ENCODE measurements at regions not wholly inside any gene's neighbourhood (a gene's known extent, or its start where the extent isn't known, plus 50 kb on each side); places are given as distances from the start of the nearest gene placed in this dataset.

DNA sequence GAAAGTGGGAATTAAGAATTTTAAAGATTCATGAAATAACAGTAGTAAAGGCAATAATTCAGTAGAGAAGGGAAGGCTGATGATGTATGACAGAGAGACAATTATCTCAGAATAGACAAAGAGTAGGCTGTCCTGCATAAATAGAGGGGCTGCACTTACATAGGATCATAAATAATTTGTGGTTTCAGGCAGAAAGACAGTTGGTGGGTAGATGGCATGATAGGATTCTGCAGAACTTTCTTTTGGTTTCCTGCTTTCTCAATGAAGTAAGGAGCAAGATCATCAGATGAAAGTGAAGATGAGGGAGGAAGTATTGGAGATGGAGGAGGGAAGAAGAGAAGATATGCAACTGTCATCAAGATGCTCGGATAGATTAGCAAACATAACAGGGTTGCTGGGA is 604.9 kb upstream of the ZFP42 start:
- H3K27me3 Mint-ChIP-seq = no peaks in the 10 kb centered on the region
- no peak overlapping the region for H3K27ac Mint-ChIP-seq
- Histone ChIP-seq H3K79me2 (ENCODE audit: control insufficient read depth, insufficient read depth, low read length) (no peaks in the 10 kb centered on the region), H3K36me3 (replicated peaks in 1 of 2; ENCODE audit: control extremely low read depth in 1 of 2, control insufficient read depth in 1 of 2, extremely low read depth in 1 of 2, insufficient read depth in 2 of 2, low read length in 1 of 2) (no peaks in the 10 kb centered on the region), H3K27me3 (replicated peaks in 1 of 4; ENCODE audit: control extremely low read depth in 1 of 4, control insufficient read depth in 3 of 4, insufficient read depth in 4 of 4, low read length in 3 of 4) (no peaks in the 10 kb centered on the region), H3K9ac (ENCODE audit: low read length) (no peak overlapping the region), H3K4me3 (ENCODE audit: control extremely low read depth in 1 of 5, extremely low read depth in 1 of 5, insufficient read depth in 1 of 5, low read depth in 2 of 5, low read length in 4 of 5) (no peak overlapping the region), H3K4me1 (ENCODE audit: control insufficient read depth in 2 of 2, insufficient read depth in 2 of 2, low read length in 2 of 2) (no peaks in the 10 kb centered on the region), H4K20me1 (ENCODE audit: control insufficient read depth, insufficient read depth, low read length, poor library complexity, severe bottlenecking) (no peaks in the 10 kb centered on the region), H3K4me2 (replicated peaks; ENCODE audit: low read depth, low read length, poor library complexity, severe bottlenecking) (no peak overlapping the region), H3K9me3 (ENCODE audit: control extremely low read depth in 1 of 3, control insufficient read depth in 2 of 3, insufficient read depth in 1 of 3, low read length in 2 of 3) (no peaks in the 10 kb centered on the region), H3K27ac (ENCODE audit: low read length in 2 of 2) (no peak overlapping the region), H2AFZ (ENCODE audit: insufficient read depth, low read depth, low read length, poor library complexity, severe bottlenecking) (no peak overlapping the region)
- TF ChIP-seq CTCF (IDR thresholded peaks at IDR 0.05) (no peak), EZH2 (IDR thresholded peaks at IDR 0.05; ENCODE audit: borderline replicate concordance, insufficient read depth, low read depth, low read length, poor library complexity, severe bottlenecking) (no peak)
- ChIA-PET CTCF (no interaction called here), POLR2A (no interaction called here)
- no peak overlapping the region for H3K4me3 Mint-ChIP-seq
- intact Hi-C loops (cut with micrococcal nuclease) = no loop called here
- no peaks in the 10 kb centered on the region for H3K4me1 Mint-ChIP-seq
- peaks cover 2% of the 10 kb centered on the region for H3K9me3 Mint-ChIP-seq (ENCODE audit: insufficient read depth)
- ATAC-seq (ENCODE audit: low read depth) (no peak), DNase-seq (no peak)
- WGBS (ENCODE audit: insufficient coverage) = no CpG with 5 or more reads among the region's 1 CpG

DNA sequence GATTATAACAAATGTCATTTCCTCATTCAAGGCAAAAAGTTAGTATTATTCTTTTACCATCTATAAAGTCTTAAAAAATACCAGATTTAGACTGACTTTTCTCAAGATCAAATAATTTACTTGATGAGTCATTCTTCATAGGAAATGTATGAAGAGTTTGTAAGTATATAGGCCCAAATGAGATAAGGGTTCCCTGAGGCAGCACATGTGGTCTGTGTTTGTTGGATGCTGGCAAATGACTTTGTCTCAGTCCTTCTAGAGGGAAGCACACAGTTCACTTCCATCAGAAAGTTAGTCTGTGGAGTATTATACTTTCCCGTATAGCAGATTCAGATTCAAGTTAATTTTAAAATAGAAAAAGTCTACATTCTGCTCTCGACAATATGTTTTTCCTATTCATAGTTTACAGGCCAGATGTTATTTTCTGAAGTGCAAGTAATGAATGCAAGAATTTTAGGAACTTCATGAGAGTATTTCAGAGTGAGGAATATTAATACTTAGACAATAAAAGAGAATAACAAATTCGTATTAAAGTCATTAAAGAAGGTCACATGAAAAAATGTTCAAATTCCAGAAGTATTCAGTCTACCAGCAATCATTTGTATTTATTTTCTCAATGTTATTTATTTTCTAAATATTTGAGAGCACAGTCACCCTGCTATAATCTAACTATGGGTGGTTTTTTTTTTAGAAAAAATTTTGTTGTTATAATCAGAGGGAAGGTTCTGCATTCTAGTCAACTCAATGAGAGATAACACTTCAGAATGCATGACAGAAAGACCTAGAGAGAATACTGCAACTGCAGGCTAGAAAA is 601.8 kb upstream of the ZFP42 start:
- Histone ChIP-seq H3K9ac (ENCODE audit: low read length) (no peak overlapping the region), H3K36me3 (replicated peaks in 1 of 2; ENCODE audit: control extremely low read depth in 1 of 2, control insufficient read depth in 1 of 2, extremely low read depth in 1 of 2, insufficient read depth in 2 of 2, low read length in 1 of 2) (no peaks in the 10 kb centered on the region), H2AFZ (ENCODE audit: insufficient read depth, low read depth, low read length, poor library complexity, severe bottlenecking) (no peak overlapping the region), H3K4me1 (ENCODE audit: control insufficient read depth in 2 of 2, insufficient read depth in 2 of 2, low read length in 2 of 2) (no peaks in the 10 kb centered on the region), H3K79me2 (ENCODE audit: control insufficient read depth, insufficient read depth, low read length) (no peaks in the 10 kb centered on the region), H4K20me1 (ENCODE audit: control insufficient read depth, insufficient read depth, low read length, poor library complexity, severe bottlenecking) (no peaks in the 10 kb centered on the region), H3K4me2 (replicated peaks; ENCODE audit: low read depth, low read length, poor library complexity, severe bottlenecking) (no peak overlapping the region), H3K4me3 (ENCODE audit: control extremely low read depth in 1 of 5, extremely low read depth in 1 of 5, insufficient read depth in 1 of 5, low read depth in 2 of 5, low read length in 4 of 5) (no peak overlapping the region), H3K27ac (ENCODE audit: low read length in 2 of 2) (no peak overlapping the region), H3K9me3 (ENCODE audit: control extremely low read depth in 1 of 3, control insufficient read depth in 2 of 3, insufficient read depth in 1 of 3, low read length in 2 of 3) (no peaks in the 10 kb centered on the region), H3K27me3 (replicated peaks in 1 of 4; ENCODE audit: control extremely low read depth in 1 of 4, control insufficient read depth in 3 of 4, insufficient read depth in 4 of 4, low read length in 3 of 4) (no peaks in the 10 kb centered on the region)
- H3K4me1 Mint-ChIP-seq = no peaks in the 10 kb centered on the region
- H3K4me3 Mint-ChIP-seq = no peak overlapping the region
- no CpG with 5 or more reads among the region's 3 CpGs for WGBS (ENCODE audit: insufficient coverage)
- TF ChIP-seq EZH2 (IDR thresholded peaks at IDR 0.05; ENCODE audit: borderline replicate concordance, insufficient read depth, low read depth, low read length, poor library complexity, severe bottlenecking) = no peak
- POLR2A ChIA-PET = no interaction called here
- no peak for ATAC-seq (ENCODE audit: low read depth)
- no peaks in the 10 kb centered on the region for H3K9me3 Mint-ChIP-seq (ENCODE audit: insufficient read depth)
- H3K27me3 Mint-ChIP-seq = no peaks in the 10 kb centered on the region
- H3K27ac Mint-ChIP-seq = no peak overlapping the region
- DNase-seq = no peak
- intact Hi-C loops (cut with micrococcal nuclease) = no loop called here
- CTCF ChIA-PET = no interaction called here

Measured in B cell (primary cell).